HL-60/S4 treated with retinoic acid at 250 ng/mL for 4 days and 3 days (cell line): ENCODE measurements at regions not wholly inside any gene's neighbourhood (a gene's known extent, or its start where the extent isn't known, plus 50 kb on each side); places are given as distances from the start of the nearest gene placed in this dataset.

Experiments
- in situ Hi-C: fragments of 300-500 bp; cut with MboI; formaldehyde crosslinking; loops from 2 replicates; pipeline ENCODE4 v1.7.0; 2022; ENCODE audit warnings: low sequenced_read_pairs

DNA sequence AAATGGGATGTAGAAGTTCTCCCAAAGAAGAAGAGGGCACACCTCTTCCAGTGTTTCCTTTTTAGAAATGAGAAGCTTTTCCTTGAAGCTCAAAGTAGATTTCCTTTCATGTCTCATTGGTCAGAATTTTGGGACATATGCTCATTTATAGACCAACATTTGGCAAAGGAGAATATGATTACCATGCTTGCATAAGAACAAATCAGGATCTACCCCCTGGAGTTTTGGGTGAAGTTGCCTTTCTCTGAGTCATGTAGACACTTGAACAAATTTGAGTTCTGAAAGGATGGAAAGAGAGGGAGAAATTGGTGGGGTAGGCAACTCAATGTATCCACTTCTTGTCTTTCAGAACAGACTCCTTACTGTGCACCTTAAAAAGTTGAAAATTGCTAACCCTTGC lies 409.0 kb downstream of the SLC4A3 start:
- in situ Hi-C loops = no loop called here

DNA sequence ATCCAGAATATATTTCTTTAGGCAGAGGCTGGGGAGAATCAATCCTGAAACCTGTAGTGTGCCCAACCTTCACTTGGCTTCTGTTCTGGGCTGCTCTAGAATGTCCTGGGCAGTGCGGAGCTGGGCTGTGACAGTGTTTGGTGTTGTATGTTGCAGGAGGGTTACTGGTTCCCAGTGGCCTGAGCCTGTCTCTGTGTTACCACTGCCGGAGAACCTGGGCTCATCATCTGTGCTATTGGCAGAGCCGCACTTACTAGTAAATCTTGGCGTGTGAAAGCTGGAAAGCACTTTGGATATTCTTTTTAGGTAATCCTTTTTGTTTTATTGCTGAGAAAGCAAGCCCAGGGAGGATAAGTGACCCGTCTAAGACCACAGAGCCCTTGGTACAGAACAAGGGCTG lies 412.9 kb downstream of the SLC4A3 start:
- in situ Hi-C loops = no loop called here

DNA sequence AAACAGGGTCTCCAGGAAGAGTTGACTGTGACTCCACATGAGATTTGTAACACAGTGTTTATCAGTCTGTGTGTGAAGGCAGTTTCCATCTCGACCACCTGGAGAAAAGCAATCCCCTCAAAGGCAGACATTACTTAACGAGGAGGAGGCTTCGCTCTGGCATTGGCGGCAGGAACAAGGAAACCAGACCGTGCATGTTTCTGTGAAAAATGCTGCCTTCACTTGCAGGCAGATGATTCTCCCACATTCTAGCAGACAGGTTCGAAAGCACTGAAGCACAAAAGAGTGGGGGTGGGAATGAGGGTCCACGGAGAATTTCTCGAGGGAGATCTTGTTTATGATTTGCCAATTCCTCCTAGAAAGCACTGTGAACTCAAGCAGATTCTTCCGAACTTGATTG lies 414.0 kb downstream of the SLC4A3 start:
- in situ Hi-C loops = no loop called here

DNA sequence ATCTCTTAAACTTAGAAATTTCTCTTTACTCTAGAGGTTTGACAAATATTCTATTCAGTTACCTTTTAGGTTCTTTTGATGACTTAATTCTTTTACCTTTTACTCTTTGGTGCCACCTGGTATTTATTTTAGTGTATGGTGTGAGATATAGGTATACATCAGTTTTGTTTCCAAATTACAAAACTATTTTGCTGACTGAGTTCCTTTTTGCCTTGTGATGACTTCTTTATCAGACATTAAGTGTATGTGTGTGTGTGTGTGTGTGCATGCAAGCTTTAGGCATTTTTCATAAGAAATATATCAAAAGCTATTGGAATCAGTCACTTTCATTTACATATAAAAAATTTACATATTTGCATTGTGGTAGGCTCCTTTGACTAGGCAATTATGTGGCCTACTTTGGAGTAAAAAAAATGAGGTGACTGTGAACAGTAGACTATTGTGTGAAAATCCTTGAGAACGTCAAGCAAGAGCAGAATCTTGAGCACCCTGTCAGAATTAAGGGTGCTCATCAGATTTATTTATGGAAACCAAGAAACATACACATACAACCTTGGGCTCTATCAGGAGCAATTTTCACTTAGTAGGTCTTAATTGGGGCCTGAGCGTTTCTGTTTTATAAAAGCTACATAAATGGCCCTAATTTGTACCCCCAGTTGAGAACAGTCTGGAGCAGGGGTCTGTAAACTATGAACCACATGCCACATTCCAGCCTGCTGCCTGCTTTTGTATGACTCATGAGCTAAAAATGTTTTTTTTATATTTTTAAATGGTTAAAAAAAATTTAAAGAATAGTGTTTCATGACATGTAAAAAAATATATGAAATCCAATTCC lies 415.9 kb downstream of the SLC4A3 start:
- in situ Hi-C loops = no loop called here

DNA sequence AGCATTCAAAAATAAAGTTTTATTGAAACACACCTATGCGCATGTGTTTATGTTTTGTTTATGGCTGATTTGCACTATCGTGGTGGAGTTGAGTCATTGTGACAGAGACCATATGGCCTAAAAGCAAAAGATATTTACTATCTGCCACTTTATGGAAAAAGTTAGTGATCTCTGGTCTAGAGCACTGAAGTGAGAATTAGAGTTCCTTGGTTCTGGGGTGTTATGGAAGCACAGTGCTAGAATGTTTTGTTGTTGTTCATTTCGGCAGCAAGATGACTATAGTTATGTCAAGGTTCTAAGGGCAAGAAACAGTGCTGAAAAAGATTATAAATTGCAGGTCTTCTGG lies 416.5 kb downstream of the SLC4A3 start:
- in situ Hi-C loops = no loop called here

DNA sequence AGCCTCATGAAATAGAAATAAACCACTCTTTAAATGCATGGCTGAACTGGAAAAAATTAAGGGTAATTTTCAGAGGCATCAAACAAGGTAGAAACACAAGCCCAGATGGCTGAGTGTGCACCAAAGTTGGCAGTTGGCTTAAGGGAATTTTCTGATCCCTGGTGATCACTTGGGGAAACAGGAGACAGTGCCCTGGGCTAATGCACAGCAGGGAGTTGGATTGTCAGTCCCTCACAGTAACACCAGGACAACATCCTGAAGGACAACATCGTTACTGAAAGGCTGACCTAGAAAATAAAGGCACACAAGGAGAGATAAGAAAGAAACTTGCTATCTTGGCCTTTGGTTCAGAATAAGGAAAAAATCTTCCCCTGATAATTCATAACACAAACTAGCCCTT lies 417.0 kb downstream of the SLC4A3 start:
- in situ Hi-C loops = no loop called here

DNA sequence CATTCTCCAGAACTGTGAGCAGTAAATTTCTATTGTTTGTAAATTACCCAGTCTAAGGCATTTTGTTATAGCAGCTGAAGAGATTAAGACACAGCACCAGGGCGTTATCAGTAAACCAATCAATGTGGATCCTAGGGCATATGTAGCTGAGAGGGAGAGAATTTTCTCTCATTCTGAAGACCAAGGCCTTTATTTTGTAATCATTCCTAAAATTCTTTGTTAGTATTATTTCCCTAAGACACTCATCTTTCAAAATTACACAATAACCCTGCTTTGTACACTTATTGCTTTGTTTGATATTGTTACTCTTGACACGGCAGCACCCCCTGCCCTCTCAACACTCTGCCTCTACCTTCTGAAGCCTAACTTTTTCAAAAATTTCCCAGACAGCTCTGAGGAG lies 419.1 kb downstream of the SLC4A3 start:
- in situ Hi-C loops = no loop called here

DNA sequence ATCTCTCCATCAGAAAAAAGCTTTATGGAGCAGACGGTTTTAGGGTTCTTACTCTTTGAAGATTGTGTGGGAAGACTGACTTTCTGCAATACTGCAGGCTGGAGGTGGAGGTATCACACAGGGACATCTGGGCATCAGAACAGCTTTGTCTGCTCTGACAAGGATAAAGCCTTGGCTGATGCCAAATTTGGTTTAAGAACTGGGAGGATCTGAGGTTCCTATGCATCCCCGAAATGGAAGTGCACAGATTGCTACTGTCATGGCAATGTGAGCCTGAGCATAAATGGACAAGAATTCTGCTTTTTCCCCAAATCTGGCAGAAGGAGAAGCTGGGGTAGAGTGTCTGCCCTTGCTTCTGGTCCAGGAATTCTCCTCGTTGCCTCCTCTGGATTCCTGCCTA lies 424.3 kb downstream of the SLC4A3 start:
- in situ Hi-C loops = no loop called here

DNA sequence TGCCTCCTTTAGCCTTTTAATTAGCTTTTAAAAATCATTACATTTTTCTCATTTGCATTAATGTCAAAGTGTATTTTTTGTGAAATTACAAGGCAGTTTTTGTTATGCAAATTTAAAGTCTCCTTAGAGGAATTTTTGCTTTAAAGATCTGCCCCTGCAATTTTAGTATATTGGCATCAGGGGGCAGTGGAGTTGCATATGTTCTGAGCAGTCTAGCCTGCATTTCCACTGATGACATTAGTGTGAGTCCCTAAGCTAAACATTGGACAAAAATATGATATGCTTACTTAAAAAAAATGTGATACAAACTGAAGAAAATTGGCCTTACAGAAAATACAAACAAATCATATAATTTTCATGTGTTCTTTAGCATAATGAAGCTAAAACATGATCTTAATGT lies 426.5 kb downstream of the SLC4A3 start:
- in situ Hi-C loops = no loop called here

DNA sequence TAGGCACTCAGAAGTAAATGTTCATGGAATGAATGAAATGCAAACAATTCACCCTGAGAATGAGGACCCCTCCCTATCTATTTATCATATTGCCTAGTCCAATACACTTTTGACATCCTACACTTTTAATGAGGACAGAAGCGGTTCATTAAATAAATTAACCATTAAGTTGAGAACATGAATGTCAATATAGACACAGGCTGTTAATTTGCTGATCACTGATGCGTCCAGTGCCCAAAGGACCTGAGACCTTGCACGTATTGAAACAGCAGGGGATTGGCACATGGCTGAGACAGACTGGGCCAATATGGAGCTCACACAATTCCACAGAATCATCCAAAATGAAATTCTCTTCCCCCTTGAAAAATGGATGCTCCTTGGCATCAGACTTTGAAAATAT lies 430.0 kb downstream of the SLC4A3 start:
- in situ Hi-C loops = no loop called here

DNA sequence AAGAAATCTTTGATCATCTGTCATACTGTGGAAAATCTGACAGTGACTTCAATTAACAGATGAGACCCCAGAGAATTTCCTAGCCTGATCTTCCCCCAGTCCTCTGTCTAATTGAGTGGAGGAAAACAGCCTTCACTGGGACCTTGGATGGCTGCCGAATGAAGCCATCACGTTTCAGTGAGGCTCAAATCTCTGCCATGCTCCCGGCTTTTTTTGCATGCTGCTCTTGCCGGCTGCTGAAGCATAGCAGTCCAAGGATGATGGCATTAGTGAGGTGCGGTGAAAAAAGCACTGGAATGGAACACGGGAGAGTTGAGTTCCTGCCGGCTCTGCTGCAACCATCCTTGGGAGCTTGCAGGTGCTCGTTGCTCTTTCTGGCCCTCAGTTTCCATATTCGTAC lies 430.5 kb downstream of the SLC4A3 start:
- in situ Hi-C loops = no loop called here

DNA sequence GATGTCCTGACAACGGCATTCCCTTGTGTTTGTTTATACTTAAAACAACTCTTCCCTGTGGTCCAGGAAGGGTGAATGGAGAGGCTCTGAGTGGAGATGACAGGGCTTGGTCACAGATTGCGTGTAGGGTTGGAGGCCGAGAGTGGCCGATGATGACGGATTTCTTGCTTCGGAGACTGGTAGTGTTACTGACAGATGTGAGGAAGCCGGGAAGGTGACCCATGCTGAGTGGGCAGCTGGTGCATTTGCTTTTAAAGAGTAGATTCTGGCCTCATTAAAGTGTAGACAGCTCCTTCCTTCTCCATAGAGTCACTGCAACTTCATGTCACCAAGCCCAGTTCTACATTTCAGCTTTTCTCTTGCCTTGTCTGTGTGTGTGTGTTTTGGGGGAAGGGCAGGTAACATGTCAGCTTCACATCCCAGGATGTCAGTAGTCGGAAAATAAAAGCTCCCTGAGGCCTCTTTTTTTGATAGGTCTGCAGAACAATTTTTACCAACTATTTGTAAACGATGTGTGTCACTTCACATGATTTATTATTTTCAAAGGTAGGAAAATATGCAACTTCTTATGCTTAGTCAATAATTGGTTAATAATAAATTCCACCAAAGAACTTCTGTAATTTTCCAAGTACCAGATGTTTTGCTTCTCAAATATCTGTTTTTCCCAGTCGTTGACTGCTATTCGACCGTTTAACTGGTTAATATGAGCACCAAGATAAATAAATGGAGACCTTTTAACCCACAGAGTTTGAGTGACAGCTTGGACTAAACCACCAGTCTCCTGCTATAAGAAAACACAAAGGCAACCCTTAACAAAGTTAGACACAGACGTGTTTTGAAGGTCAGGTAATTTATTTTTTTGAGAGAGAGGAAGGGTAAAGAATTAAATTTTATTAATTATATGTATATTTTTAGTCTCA lies 436.9 kb downstream of the SLC4A3 start:
- in situ Hi-C loops = no loop called here

DNA sequence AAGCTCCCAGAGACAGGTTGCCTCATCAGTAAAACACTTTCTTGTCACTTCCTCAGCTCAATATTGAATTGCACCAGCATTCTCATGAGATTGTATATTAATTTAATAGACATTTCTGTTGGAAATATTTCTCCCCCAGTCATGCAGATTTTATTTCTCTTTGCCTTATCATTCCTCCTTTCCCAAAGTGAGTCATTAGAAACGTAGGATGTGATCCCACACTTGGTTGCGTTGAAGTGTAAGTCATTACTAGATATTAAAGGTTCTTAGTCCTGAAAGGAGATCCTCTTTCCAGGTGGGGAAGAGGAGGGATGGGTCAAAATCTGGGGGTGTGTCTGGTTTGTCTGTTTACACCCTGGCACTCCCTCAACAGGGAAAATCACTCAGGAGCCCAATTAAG lies 438.2 kb downstream of the SLC4A3 start:
- in situ Hi-C loops = no loop called here

DNA sequence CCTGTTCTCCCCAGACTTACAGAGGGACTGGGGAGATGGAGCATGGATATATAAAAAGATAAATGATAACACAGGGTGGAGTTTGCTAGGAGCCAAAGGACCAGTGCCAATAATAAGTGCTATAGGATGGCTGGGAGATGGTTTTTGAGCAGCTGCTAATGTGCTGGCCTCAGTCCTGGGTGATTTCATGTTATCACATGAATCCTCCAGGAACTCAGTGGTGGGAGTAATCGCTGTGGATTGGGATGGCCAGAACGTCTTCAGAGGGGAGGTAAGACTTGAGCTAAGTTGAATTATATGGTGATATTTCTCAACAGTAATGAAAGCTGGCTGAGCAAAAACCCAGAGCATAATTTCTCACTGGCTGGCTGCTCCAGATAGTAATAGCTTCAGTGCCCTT lies 441.4 kb downstream of the SLC4A3 start:
- in situ Hi-C loops = no loop called here

DNA sequence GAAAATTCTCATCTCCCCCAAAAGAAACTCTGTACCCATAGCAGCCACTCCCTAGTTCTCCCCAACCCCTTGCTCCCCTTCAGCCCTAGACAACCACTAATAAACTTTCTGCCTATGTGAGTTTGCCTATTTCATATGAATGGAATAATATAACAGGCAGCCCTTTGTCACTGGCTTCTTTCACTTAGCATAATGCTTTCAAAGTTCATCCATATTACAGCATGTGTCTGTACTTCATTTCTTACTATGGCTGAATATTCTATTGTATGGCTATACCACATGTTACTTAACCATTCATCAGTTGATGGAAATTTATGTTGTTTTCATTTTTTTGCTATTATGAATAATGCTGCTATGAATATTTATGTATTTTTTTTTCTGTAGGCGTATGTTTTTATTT lies 442.9 kb downstream of the SLC4A3 start:
- in situ Hi-C loops = no loop called here

DNA sequence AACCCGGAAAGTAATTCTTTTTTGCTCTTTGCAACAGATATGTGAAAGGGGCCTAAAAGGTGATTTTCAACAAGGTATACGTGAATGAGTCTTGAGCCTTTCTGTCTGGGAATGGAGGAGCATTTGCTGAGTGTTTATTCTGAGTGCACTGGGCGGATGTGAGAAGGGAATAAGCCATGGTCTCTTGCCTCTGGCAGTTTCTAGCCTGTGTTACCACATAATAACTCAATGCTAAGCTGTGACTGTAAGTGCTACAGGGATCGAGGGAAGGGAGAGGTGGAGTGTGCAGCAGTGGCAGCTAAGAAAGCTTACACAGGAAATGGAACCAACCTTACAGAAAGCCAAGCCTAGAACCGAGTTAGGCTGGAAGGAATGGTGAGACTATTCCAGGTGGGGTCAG lies 444.3 kb downstream of the SLC4A3 start:
- in situ Hi-C loops = no loop called here

DNA sequence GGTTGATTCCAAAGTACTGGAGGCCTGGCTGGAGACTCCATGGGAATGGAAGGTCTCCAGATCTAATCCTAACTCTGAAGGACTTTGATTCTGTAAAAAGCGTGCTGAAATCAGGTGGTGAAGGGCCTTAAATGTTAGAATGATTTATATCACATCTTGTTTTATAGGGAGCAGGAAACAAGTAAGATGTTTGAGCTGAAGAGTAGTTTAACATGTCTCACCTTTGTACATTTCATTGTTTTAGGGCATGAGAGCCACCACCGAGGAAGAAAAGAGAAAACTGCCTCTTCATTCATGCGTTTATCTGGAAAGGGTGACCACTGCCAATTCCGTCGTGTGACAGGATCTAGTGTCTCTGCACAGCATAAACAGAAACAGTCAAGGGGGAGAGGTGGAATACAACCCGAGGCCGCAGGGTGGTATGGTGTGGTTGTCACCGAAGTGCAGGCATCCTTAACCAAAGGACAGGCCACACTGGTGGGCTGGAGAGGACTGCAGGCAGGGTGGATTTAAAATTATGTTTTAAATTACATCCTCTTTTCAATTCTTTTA lies 445.3 kb downstream of the SLC4A3 start:
- in situ Hi-C loops = no loop called here

DNA sequence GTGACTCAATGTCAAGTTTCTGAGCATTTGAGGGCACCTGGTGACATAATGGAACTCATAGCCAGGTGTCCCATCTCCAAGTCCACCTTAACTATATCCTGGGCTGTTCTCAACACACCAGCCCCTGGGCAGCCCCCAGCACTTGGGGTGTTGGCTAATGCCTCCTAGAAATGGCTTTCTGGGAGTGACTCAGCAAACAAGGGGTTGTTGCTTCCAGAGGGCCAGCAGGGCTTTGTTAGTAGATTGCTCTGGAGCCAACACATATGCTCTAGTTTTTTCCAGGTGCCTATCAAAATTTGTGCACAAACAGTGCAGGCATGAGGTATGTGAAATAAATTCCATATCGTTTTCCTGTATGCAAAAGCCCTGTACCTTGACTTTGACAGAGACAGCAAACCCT lies 448.4 kb downstream of the SLC4A3 start:
- in situ Hi-C loops = no loop called here

DNA sequence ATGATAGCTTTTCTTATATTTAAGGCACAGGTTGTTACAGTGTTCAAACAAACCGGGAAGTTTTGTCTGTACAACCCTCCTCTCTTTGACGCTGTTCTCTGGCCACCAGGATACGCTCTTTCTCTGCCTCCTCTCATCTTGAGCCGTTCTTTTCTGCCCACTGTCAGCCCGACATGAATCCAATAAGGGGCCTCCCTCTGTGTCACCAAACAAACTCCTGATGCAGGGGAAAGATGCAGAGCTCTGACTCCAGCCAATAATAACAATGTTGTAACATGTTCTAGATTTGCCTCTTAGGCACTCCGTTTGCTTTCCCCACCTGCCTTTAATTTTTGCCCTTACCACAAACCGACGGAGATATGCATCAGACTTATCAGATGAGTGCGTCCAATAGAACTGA lies 449.3 kb downstream of the SLC4A3 start:
- in situ Hi-C loops = no loop called here

DNA sequence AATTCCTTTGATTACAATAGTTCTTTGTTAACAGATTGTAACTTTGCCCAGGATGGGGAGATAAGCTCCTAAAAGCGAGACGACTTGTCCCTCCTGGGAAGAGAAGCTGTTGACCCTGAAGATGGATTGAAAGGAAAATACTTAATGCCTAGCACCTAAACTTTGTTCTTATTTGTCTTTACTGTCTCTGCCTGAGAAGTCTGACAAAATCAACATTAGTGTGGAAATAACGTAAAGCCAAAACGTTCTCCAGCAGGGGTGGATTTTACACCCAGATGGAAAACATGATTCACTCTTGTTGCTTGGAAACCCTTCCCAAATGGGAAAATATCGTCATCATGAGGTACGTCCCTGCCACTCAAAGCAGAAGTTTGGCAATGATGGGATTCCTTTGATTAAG lies 450.1 kb downstream of the SLC4A3 start:
- in situ Hi-C loops = no loop called here

DNA sequence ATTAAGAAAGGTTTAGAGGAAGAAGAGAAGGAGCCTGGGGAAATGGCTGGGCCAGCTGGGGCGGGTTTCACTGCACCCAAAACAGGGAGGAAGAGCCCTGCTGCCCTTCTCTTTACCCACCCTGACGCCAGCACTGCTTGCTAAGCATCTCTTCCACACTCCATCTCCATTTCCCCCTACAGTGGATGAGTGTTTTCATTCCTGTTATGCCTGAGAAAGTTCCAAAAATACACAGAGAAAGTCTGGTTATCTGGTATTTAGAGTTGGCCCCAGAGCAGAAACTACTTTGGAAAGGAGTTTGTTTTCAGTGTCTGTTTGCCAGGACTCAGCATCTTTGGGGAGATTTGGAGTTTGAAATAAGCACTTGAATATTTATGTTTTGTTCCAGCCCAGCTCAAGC lies 451.0 kb downstream of the SLC4A3 start:
- in situ Hi-C loops = no loop called here

DNA sequence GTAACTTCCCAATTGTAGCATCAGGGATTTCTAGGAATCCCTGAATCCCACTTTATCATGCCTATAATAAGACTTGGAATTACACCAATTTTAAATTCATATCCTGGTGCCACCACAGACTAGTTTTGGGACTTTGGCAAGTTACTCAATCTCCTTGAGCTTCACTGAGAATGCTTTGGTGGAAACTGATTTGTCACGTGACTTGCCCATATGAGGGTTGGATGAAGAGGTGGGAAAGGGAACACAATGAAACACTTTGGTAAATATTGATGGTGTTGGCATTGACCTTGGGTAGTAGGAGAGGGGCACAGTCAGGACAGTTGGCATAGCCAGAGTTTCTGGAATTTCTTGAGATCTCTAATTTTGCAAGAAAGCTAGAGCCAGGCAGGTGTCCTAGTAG lies 452.2 kb downstream of the SLC4A3 start:
- in situ Hi-C loops = no loop called here
